ENCODE measurements at regions not wholly inside any gene's neighbourhood (a gene's known extent, or its start where the extent isn't known, plus 50 kb on each side); places are given as distances from the start of the nearest gene placed in this dataset.

DNA sequence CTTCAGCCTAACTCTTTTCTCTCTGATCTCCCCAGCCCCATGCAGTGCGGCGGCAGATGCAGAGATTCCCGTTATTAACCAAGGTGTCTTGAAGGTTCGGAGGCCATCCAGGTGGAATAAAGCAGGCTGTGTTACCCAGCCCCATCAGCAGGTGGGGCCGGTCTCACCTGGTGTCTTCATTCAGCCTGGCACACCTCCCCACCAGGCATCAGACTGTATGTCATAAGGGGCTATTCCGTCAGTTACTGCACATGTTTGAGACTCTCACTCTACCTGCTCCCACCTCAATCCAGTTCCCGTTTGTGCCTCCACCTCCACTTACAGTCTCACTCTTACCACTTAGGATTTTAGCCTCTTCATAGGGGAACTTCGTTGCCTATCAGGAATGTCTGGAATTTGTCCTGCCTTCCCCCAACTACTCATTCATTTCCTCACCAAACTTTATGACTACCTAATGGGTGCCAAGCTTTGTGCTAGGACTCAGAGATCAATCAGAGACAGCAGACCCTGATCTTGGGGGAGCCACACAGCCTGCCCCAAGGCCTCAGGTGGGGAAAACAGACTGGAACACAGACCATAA is 170.2 kb downstream of the PLPP3 start (continued):
- TF ChIP-seq, protein P1, sequence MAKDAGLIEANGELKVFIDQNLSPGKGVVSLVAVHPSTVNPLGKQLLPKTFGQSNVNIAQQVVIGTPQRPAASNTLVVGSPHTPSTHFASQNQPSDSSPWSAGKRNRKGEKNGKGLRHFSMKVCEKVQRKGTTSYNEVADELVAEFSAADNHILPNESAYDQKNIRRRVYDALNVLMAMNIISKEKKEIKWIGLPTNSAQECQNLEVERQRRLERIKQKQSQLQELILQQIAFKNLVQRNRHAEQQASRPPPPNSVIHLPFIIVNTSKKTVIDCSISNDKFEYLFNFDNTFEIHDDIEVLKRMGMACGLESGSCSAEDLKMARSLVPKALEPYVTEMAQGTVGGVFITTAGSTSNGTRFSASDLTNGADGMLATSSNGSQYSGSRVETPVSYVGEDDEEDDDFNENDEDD (CRISPR knock-in tag; IDR thresholded peaks at IDR 0.05; ENCODE audit: borderline replicate concordance) = no peak
- TF ChIP-seq DR1 (CRISPR knock-in tag; IDR thresholded peaks at IDR 0.05) = no peak
- TF ChIP-seq ZNF891 (CRISPR knock-in tag; IDR thresholded peaks at IDR 0.05) = no peak
- peak; percentile 19 for TF ChIP-seq XRCC5 (optimal IDR thresholded peaks at IDR 0.05; ENCODE audit: low read length)
- no peak for TF ChIP-seq CEBPB (IDR thresholded peaks at IDR 0.05; ENCODE audit: borderline replicate concordance, low read depth, low read length)
- TF ChIP-seq GATAD2A (CRISPR knock-in tag; IDR thresholded peaks at IDR 0.05) = peak; percentile 26
- peak; percentile 23; the same call in 1 of the 2 replicates for TF ChIP-seq FOSL2 (CRISPR knock-in tag; IDR thresholded peaks at IDR 0.05)
- TF ChIP-seq RAD51 (IDR thresholded peaks at IDR 0.05; ENCODE audit: borderline replicate concordance) = no peak
- TF ChIP-seq ZNF605 (CRISPR knock-in tag; IDR thresholded peaks at IDR 0.05) = 0 out of 2 replicates have a peak, but pooled peaks have one; percentile 23
- TF ChIP-seq WIZ (CRISPR knock-in tag; IDR thresholded peaks at IDR 0.05) = no peak
- TF ChIP-seq, protein P2, sequence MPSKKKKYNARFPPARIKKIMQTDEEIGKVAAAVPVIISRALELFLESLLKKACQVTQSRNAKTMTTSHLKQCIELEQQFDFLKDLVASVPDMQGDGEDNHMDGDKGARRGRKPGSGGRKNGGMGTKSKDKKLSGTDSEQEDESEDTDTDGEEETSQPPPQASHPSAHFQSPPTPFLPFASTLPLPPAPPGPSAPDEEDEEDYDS (CRISPR knock-in tag; IDR thresholded peaks at IDR 0.05) = no peak
- TF ChIP-seq NCOA1 (CRISPR knock-in tag; IDR thresholded peaks at IDR 0.05) = no peak
- TF ChIP-seq ZNF160 (CRISPR knock-in tag; IDR thresholded peaks at IDR 0.05) = no peak
- TF ChIP-seq, protein P3, sequence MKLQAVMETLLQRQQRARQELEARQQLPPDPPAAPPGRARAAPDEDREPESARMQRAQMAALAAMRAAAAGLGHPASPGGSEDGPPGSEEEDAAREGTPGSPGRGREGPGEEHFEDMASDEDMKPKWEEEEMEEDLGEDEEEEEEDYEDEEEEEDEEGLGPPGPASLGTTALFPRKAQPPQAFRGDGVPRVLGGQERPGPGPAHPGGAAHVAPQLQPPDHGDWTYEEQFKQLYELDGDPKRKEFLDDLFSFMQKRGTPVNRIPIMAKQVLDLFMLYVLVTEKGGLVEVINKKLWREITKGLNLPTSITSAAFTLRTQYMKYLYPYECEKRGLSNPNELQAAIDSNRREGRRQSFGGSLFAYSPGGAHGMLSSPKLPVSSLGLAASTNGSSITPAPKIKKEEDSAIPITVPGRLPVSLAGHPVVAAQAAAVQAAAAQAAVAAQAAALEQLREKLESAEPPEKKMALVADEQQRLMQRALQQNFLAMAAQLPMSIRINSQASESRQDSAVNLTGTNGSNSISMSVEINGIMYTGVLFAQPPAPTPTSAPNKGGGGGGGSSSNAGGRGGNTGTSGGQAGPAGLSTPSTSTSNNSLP (IDR thresholded peaks at IDR 0.05; ENCODE audit: low read depth, low read length) = no peak
- TF ChIP-seq SOX13 (IDR thresholded peaks at IDR 0.05) = no peak
- TF ChIP-seq SOX13 (CRISPR knock-in tag; conservative IDR thresholded peaks at IDR 0.05 in 1 of 2, IDR thresholded peaks at IDR 0.05 in 1 of 2) = no peak; a peak in 1 of 4 replicates
- TF ChIP-seq KDM2A (CRISPR knock-in tag; IDR thresholded peaks at IDR 0.05; ENCODE audit: borderline replicate concordance, low read depth) = no peak
- TF ChIP-seq FLYWCH1 (CRISPR knock-in tag; IDR thresholded peaks at IDR 0.05) = no peak
- no peak for TF ChIP-seq KDM3A (CRISPR knock-in tag; IDR thresholded peaks at IDR 0.05; ENCODE audit: low read depth)
- no peak for TF ChIP-seq FOSL1 (CRISPR knock-in tag; IDR thresholded peaks at IDR 0.05; ENCODE audit: borderline replicate concordance)
- TF ChIP-seq, protein P4, sequence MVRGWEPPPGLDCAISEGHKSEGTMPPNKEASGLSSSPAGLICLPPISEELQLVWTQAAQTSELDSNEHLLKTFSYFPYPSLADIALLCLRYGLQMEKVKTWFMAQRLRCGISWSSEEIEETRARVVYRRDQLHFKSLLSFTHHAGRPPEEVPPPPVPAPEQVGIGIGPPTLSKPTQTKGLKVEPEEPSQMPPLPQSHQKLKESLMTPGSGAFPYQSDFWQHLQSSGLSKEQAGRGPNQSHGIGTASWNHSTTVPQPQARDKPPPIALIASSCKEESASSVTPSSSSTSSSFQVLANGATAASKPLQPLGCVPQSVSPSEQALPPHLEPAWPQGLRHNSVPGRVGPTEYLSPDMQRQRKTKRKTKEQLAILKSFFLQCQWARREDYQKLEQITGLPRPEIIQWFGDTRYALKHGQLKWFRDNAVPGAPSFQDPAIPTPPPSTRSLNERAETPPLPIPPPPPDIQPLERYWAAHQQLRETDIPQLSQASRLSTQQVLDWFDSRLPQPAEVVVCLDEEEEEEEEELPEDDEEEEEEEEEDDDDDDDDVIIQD (CRISPR knock-in tag; IDR thresholded peaks at IDR 0.05; ENCODE audit: low read depth) = no peak
- no peak for TF ChIP-seq FOXA1 (IDR thresholded peaks at IDR 0.05)
- TF ChIP-seq FOXA1 (CRISPR knock-in tag; IDR thresholded peaks at IDR 0.05) = no peak
- no peak for TF ChIP-seq ATF7 (IDR thresholded peaks at IDR 0.05)
- TF ChIP-seq ATF7 (CRISPR knock-in tag; IDR thresholded peaks at IDR 0.05) = no peak
- no peak for TF ChIP-seq ZNF549 (CRISPR knock-in tag; IDR thresholded peaks at IDR 0.05)
- TF ChIP-seq, protein P5, sequence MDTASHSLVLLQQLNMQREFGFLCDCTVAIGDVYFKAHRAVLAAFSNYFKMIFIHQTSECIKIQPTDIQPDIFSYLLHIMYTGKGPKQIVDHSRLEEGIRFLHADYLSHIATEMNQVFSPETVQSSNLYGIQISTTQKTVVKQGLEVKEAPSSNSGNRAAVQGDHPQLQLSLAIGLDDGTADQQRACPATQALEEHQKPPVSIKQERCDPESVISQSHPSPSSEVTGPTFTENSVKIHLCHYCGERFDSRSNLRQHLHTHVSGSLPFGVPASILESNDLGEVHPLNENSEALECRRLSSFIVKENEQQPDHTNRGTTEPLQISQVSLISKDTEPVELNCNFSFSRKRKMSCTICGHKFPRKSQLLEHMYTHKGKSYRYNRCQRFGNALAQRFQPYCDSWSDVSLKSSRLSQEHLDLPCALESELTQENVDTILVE (CRISPR knock-in tag; IDR thresholded peaks at IDR 0.05) = 0 out of 2 replicates have a peak, but pooled peaks have one; percentile 2
